ENCODE measurements at regions not wholly inside any gene's neighbourhood (a gene's known extent, or its start where the extent isn't known, plus 50 kb on each side); places are given as distances from the start of the nearest gene placed in this dataset.
A peak's percentile ranks its signal among the peaks of the same experiment; 100 is the strongest.

- no peak for TF ChIP-seq CTCF (conservative IDR thresholded peaks at IDR 0.05; ENCODE audit: low read depth, low read length)
- no peak overlapping the region for H3K4me3 ChIP-seq (ENCODE audit: low read depth, low read length)
- DNase-seq (ENCODE audit: low read depth), result no peak
These were observed 150.2 kb upstream of the ZNF184 start for GRCh38 chr6:27623103-27623502.

- no peak for DNase-seq (ENCODE audit: low read depth)
- H3K4me3 ChIP-seq (ENCODE audit: low read depth, low read length), result no peak overlapping the region
- TF ChIP-seq CTCF (conservative IDR thresholded peaks at IDR 0.05; ENCODE audit: low read depth, low read length), result no peak
These were observed 146.5 kb upstream of the ZNF184 start for GRCh38 chr6:27619436-27619835.

GRCh38 chr6:27617700-27618689, 145.1 kb upstream of the ZNF184 start:
- peak; percentile 60 for DNase-seq (ENCODE audit: low read depth)
- H3K4me3 ChIP-seq (ENCODE audit: low read depth, low read length), result peak overlapping the region; percentile 61
- TF ChIP-seq CTCF (conservative IDR thresholded peaks at IDR 0.05; ENCODE audit: low read depth, low read length), result peak; percentile 23

GRCh38 chr6:27617046-27617687, 144.3 kb upstream of the ZNF184 start:
- TF ChIP-seq CTCF (conservative IDR thresholded peaks at IDR 0.05; ENCODE audit: low read depth, low read length), result no peak

GRCh38 chr6:27616328-27617045, 143.6 kb upstream of the ZNF184 start:
- peak overlapping the region; percentile 61 for H3K4me3 ChIP-seq (ENCODE audit: low read depth, low read length)
- no peak for TF ChIP-seq CTCF (conservative IDR thresholded peaks at IDR 0.05; ENCODE audit: low read depth, low read length)
- DNase-seq (ENCODE audit: low read depth), result no peak

More at GRCh38 chr6:27617046-27617687, 144.3 kb upstream of the ZNF184 start:
- H3K4me3 ChIP-seq (ENCODE audit: low read depth, low read length), result peak overlapping the region; percentile 61
- peak; percentile 28 for DNase-seq (ENCODE audit: low read depth)

GRCh38 chr6:27611451-27611850, 138.5 kb upstream of the ZNF184 start:
- TF ChIP-seq CTCF (conservative IDR thresholded peaks at IDR 0.05; ENCODE audit: low read depth, low read length), result no peak
- H3K4me3 ChIP-seq (ENCODE audit: low read depth, low read length), result no peak overlapping the region
- DNase-seq (ENCODE audit: low read depth), result no peak

All from choroid plexus epithelial cell (primary cell).